RWPE1 (cell line): ENCODE measurements at regions not wholly inside any gene's neighbourhood (a gene's known extent, or its start where the extent isn't known, plus 50 kb on each side); places are given as distances from the start of the nearest gene placed in this dataset.

ENCODE experiments used
- CTCF ChIA-PET: fragments of 350-600 bp; sonication (Branson Sonifier 250); formaldehyde crosslinking; extraction: SDS; loops from one replicate; lab custom pipeline; 2021; lab: Yijun Ruan, JAX
- POLR2A ChIA-PET: fragments of 400-600 bp; formaldehyde crosslinking; extraction: SDS; loops from one replicate; lab custom pipeline; 2020; ENCODE audit warnings: antibody characterized with exemption; ENCODE audit not compliant: low non-redundant PET; lab: Yijun Ruan, JAX
- DNase-seq: peaks from one replicate; pipeline ENCODE4 v3.0.0; 2012; ENCODE audit warnings: low spot score
- H3K27ac ChIP-seq: fragments of 450-650 bp; 2 replicates; pipeline ENCODE4 v1.5.1; 2017
- TF ChIP-seq, protein P1 (sequence below): fragments of 450-650 bp; conservative IDR thresholded peaks from 2 replicates; pipeline ENCODE4 v1.5.1; 2017; ENCODE audit warnings: low read depth, mild to moderate bottlenecking

DNA sequence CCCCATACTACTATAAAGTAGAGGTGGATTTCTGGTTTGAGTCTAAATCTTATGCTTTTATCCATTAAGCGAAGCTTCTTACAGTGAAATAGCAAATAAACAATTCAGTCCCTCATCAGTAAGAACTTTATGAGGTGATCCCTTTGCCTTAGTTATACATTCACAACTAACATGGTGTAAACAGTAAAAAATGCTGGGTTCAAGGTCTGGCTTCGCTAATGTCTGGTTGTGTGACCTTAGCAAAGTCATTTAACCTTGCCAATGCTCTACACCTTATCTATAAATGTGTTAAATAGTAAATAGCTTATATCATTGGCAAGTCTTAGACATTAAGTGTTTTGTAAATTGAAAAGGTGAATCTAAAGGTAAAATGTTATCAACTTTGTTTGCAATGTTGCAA, 475.4 kb downstream of the LMO4 start:
- ChIA-PET CTCF (no interaction called here), POLR2A (no interaction called here)
- H3K27ac ChIP-seq, result no peak overlapping the region
- no peak for DNase-seq
- TF ChIP-seq, protein P1, sequence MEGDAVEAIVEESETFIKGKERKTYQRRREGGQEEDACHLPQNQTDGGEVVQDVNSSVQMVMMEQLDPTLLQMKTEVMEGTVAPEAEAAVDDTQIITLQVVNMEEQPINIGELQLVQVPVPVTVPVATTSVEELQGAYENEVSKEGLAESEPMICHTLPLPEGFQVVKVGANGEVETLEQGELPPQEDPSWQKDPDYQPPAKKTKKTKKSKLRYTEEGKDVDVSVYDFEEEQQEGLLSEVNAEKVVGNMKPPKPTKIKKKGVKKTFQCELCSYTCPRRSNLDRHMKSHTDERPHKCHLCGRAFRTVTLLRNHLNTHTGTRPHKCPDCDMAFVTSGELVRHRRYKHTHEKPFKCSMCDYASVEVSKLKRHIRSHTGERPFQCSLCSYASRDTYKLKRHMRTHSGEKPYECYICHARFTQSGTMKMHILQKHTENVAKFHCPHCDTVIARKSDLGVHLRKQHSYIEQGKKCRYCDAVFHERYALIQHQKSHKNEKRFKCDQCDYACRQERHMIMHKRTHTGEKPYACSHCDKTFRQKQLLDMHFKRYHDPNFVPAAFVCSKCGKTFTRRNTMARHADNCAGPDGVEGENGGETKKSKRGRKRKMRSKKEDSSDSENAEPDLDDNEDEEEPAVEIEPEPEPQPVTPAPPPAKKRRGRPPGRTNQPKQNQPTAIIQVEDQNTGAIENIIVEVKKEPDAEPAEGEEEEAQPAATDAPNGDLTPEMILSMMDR, result no peak

DNA sequence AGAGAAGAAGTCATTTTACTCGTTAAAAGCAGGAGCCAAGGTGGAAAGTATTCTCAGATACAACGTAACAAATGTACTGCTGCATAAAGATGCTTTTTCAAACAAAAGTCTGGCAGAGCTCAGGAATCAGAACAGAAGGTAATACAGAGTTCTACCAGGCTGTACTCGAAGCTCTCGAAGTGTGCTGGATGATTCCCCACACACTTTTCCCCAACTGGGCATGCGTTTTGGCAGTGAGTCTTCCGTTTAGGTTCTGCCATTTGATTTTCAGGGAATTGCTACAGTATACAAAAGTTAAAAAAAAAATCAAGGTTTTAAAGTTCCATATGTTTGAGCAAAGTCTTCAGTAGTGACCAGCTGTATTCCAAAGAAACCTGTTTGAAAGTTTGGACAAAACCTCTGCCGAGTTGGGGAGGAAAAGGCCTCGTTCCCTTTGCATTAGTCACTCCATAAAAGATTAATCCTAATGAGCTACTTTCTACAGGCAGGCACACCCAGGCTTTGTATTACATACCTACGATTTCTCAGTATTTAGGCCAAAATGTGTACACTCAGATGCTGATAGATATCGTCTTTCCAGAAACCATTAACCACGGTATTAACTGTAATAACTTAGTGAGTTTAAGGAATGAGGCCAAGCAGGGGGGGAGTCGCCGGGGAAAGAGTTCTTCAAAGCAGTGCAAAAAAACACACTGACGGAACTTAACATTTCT, 477.1 kb downstream of the LMO4 start:
- peak; percentile 77 for DNase-seq
- TF ChIP-seq, protein P1, result no peak
- ChIA-PET POLR2A (no interaction called here), CTCF (interaction anchor here (0.6 kb wide), 1 partner anchor 155 kb away, joined by 7 read pairs; no protein-coding TSS in a partner anchor)
- H3K27ac ChIP-seq, result peak overlapping the region; percentile 41; the same call in 1 of the 2 replicates

DNA sequence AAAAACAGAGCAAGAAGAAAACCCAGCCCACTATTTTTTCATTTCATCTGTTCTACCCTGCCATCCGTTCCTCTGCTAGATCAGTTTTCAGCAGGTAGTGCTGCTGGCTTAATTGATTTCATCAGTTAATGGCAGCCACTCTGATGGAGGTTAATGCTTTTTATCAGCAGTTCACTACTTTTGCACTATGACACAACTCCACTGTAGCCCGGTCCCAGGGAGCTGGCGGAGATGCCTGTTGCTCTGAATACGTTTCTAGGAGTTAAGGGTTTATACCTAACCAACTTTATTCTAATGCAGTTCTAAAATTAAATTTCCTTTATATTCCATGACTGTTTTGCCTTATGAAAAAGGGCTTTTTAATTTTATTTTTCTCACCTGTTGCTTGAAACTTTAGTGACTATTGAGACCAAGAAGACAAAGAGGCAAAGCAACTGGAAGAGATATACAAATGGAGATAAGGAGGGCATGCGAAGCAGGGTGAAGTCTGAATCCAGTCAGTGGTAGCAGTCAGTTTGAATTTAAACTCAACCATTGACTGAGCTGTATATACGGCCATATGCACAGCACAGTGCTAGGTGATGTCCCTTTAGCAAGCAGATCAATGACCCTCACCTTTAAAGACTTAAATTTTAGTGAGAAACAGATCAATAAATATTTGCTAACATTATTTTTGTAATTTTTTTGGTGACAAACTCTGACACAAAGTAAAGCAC, 477.9 kb downstream of the LMO4 start:
- H3K27ac ChIP-seq, result peak overlapping the region; percentile 41; the same call in 1 of the 2 replicates
- POLR2A ChIA-PET, result no interaction called here
- TF ChIP-seq, protein P1, result no peak
- DNase-seq, result no peak
- CTCF ChIA-PET, result no interaction called here

DNA sequence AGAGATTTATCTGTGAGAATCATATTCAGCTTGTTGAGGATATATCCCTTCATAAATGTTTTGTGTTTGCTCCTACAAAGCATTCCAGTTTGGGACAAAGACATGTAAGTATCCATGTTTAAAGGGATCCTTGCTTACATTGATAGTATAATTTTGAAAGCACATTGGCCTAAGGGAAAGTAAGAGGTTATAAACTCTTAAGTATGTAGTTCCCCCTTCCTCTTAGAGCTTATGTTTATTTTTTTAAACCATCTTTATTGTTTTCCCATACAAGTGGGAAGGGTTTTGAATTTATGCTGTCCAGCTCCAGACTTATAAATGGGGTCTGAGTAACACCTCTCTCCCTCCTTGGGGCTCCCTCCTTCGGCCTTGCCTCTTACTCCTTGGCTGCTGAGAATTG, 481.5 kb downstream of the LMO4 start:
- ChIA-PET CTCF (no interaction called here), POLR2A (no interaction called here)
- TF ChIP-seq, protein P1, result no peak
- H3K27ac ChIP-seq, result no peak overlapping the region
- no peak for DNase-seq

DNA sequence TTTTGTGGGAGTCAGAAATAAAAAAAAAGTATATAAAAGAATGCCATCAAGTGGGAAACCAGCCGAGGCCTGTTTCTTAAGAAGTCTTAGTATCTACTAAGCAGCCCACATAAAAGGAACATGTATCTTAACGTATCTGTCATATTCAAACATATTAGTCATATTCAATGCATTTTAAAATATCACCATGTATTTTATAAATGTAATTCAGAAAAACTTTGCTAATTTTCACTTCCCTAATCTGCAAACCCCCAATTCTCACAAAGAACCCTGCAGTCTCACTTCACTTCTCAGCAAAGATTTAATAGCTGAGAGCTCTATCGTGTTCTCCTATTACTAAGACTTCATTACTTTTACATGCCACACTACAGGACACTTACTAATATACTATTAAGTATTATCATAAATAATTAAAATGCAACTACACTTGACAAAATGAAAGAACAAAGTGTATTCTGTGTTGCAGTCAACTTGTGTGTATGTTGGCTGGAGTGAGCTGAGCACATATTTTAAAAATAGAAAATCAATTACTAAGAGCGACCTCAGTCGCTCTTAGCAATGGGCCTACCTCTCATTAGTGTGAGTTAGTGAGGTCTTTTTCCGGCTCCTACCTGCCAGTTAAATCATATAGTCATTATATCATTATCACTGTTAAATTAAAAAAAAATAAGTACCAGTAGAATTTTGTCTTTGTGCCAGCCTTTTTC, 484.3 kb downstream of the LMO4 start:
- H3K27ac ChIP-seq, result no peak overlapping the region
- CTCF ChIA-PET, result no interaction called here
- TF ChIP-seq, protein P1, result no peak
- DNase-seq, result no peak
- POLR2A ChIA-PET, result no interaction called here

DNA sequence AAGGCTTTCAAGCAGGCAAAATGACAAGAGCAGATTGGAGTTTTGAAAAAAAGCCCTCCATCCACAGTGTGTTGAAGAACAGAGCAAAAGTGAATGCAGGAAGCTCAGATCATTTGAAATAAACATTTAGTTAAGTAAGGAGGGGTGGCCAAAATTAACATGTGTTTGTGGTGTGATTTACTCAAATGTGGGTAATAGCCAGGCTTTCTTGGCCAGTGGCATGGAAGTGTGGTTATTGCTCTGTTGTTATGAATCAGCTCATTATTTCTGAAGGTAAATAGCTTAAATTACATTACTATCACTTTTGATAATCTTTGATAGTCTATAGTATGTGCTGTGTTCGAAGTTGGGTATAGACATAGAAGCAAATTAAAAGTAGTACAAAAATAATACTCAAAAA, 485.9 kb downstream of the LMO4 start:
- CTCF ChIA-PET, result interaction anchor here (0.5 to 0.6 kb wide), 2 partner anchors 196 to 894 kb away, joined by 3 read pairs; no protein-coding TSS in a partner anchor
- no peak overlapping the region for H3K27ac ChIP-seq
- TF ChIP-seq, protein P1, result no peak
- POLR2A ChIA-PET, result no interaction called here
- no peak for DNase-seq
